HL-60 (cell line): ENCODE measurements at regions not wholly inside any gene's neighbourhood (a gene's known extent, or its start where the extent isn't known, plus 50 kb on each side); places are given as distances from the start of the nearest gene placed in this dataset.

Experiments
- CTCF ChIP-seq: IDR thresholded peaks from one replicate; pipeline ENCODE4 v1.5.1; 2011; ENCODE audit warnings: low read length, control low read depth, inconsistent platforms; ENCODE audit not compliant: insufficient read depth
- GABPA ChIP-seq: IDR thresholded peaks from 2 replicates; pipeline ENCODE4 v1.6.1; 2012; ENCODE audit warnings: low read depth
- POLR2AphosphoS5 ChIP-seq: IDR thresholded peaks from 2 replicates; pipeline ENCODE4 v1.6.1; 2012; ENCODE audit warnings: low read depth
- REST ChIP-seq: IDR thresholded peaks from 2 replicates; pipeline ENCODE4 v1.6.1; 2012; ENCODE audit warnings: low read depth; ENCODE audit not compliant: insufficient replicate concordance
- SPI1 ChIP-seq: IDR thresholded peaks from 2 replicates; pipeline ENCODE4 v1.6.1; 2012; ENCODE audit warnings: low read depth, mild to moderate bottlenecking, borderline replicate concordance

DNA sequence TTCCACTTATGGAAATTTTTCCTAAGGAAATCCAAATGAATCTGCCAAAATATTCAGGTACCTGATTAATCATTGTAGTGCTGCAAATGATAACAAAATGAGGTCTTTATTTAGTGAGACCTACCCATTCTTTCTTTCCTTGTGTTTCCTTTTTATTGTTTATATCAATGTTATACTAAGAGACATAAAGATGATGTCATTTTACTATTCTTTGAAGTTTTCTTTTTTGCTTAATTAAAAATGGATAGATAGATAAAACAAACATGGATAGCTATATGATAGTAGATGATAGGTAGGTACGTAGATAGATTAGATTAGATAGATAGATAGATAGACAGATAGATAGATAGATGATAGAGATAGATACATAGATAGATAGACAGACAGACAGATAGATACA lies 669.5 kb upstream of the TBX3 start:
- no peak for TF ChIP-seq CTCF
- TF ChIP-seq REST, result no peak
- TF ChIP-seq GABPA, result no peak
- no peak for TF ChIP-seq POLR2AphosphoS5
- TF ChIP-seq SPI1, result no peak
